Tibial nerve (tissue), 4 donors: ENCODE measurements at regions not wholly inside any gene's neighbourhood (a gene's known extent, or its start where the extent isn't known, plus 50 kb on each side); places are given as distances from the start of the nearest gene placed in this dataset.

Experiments used
- EP300 ChIP-seq, 2 donors: sonication (generic); formaldehyde crosslinking; IDR thresholded peaks; one replicate each; pipeline ENCODE4 v1.6.1; 2017; ENCODE audit warnings: antibody characterized with exemption in 2 of 2, mild to moderate bottlenecking in 1 of 2
- POLR2A ChIP-seq, 2 donors: fragments of 450-650 bp; IDR thresholded peaks; one replicate each; pipeline ENCODE4 v1.6.1; 2017; ENCODE audit warnings: antibody characterized with exemption in 2 of 2, mild to moderate bottlenecking in 2 of 2, moderate library complexity in 2 of 2
- TF ChIP-seq, protein P1 (sequence below), 5 experiments: fragments of 200-600 bp in 3 of 5; fragments of 450-650 bp in 2 of 5; sonication (generic) in 3 of 5; IDR thresholded peaks; one replicate each; pipeline ENCODE4 v1.5.1; 2016 to 2019; ENCODE audit warnings: antibody characterized with exemption in 5 of 5, mild to moderate bottlenecking in 3 of 5, moderate library complexity in 2 of 5

DNA sequence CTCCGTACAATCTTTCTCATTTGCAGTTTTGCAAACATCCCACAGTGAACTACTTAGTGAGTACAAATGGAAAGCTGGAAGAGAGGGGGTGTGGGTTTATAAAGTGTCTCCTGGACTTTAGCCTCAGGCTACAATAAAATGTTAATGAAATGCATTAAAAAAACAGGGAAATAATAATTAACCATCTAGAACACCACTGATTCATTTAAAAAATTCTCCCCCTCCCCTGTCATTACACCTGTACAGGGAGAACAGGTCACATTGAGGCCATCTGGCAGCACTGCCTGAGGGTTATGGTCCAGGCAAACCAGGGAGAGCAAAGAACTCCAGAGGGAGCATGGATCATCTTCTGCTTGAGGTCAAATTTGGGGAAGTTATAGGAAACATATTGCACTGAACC lies 96.3 kb downstream of the TSPAN8 start:
- TF ChIP-seq, protein P1, sequence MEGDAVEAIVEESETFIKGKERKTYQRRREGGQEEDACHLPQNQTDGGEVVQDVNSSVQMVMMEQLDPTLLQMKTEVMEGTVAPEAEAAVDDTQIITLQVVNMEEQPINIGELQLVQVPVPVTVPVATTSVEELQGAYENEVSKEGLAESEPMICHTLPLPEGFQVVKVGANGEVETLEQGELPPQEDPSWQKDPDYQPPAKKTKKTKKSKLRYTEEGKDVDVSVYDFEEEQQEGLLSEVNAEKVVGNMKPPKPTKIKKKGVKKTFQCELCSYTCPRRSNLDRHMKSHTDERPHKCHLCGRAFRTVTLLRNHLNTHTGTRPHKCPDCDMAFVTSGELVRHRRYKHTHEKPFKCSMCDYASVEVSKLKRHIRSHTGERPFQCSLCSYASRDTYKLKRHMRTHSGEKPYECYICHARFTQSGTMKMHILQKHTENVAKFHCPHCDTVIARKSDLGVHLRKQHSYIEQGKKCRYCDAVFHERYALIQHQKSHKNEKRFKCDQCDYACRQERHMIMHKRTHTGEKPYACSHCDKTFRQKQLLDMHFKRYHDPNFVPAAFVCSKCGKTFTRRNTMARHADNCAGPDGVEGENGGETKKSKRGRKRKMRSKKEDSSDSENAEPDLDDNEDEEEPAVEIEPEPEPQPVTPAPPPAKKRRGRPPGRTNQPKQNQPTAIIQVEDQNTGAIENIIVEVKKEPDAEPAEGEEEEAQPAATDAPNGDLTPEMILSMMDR (IDR thresholded peaks at IDR 0.05) = no peak
- TF ChIP-seq POLR2A (IDR thresholded peaks at IDR 0.05) (no peak), EP300 (IDR thresholded peaks at IDR 0.05) (no peak)
